ENCODE measurements at regions not wholly inside any gene's neighbourhood (a gene's known extent, or its start where the extent isn't known, plus 50 kb on each side); places are given as distances from the start of the nearest gene placed in this dataset.

GRCh38 chr18:71899707-71900472, 644.3 kb downstream of the CBLN2 start:
- TF ChIP-seq REST (IDR thresholded peaks at IDR 0.05; ENCODE audit: insufficient read depth in 1 of 2, low read depth in 2 of 2, low read length in 2 of 2), result no peak
- TF ChIP-seq POLR2AphosphoS5 (IDR thresholded peaks at IDR 0.05; ENCODE audit: low read depth, low read length), result no peak
- TF ChIP-seq SIN3A (IDR thresholded peaks at IDR 0.05; ENCODE audit: borderline replicate concordance, insufficient read depth, low read length), result no peak
- no peak for TF ChIP-seq FOXP2 (optimal IDR thresholded peaks at IDR 0.05; ENCODE audit: borderline replicate concordance, extremely low read depth, extremely low read length, insufficient read depth)

GRCh38 chr18:71899183-71899582, 645.0 kb downstream of the CBLN2 start:
- no peak for TF ChIP-seq POLR2AphosphoS5 (IDR thresholded peaks at IDR 0.05; ENCODE audit: low read depth, low read length)
- TF ChIP-seq FOXP2 (optimal IDR thresholded peaks at IDR 0.05; ENCODE audit: borderline replicate concordance, extremely low read depth, extremely low read length, insufficient read depth), result no peak
- no peak for TF ChIP-seq SIN3A (IDR thresholded peaks at IDR 0.05; ENCODE audit: borderline replicate concordance, insufficient read depth, low read length)
- TF ChIP-seq TAF1 (IDR thresholded peaks at IDR 0.05; ENCODE audit: borderline replicate concordance, insufficient read depth, low read length), result no peak
- no peak for TF ChIP-seq REST (IDR thresholded peaks at IDR 0.05; ENCODE audit: insufficient read depth in 1 of 2, low read depth in 2 of 2, low read length in 2 of 2)

- TF ChIP-seq TAF1 (IDR thresholded peaks at IDR 0.05; ENCODE audit: borderline replicate concordance, insufficient read depth, low read length) (no peak), POLR2AphosphoS5 (IDR thresholded peaks at IDR 0.05; ENCODE audit: low read depth, low read length) (no peak), REST (IDR thresholded peaks at IDR 0.05; ENCODE audit: insufficient read depth in 1 of 2, low read depth in 2 of 2, low read length in 2 of 2) (no peak), SIN3A (IDR thresholded peaks at IDR 0.05; ENCODE audit: borderline replicate concordance, insufficient read depth, low read length) (no peak), FOXP2 (optimal IDR thresholded peaks at IDR 0.05; ENCODE audit: borderline replicate concordance, extremely low read depth, extremely low read length, insufficient read depth) (no peak)
Measured at GRCh38 chr18:71887509-71887908, 656.6 kb downstream of the CBLN2 start.

- TF ChIP-seq SIN3A (IDR thresholded peaks at IDR 0.05; ENCODE audit: borderline replicate concordance, insufficient read depth, low read length), result no peak
- no peak for TF ChIP-seq REST (IDR thresholded peaks at IDR 0.05; ENCODE audit: insufficient read depth in 1 of 2, low read depth in 2 of 2, low read length in 2 of 2)
- no peak for TF ChIP-seq TAF1 (IDR thresholded peaks at IDR 0.05; ENCODE audit: borderline replicate concordance, insufficient read depth, low read length)
- no peak for TF ChIP-seq POLR2AphosphoS5 (IDR thresholded peaks at IDR 0.05; ENCODE audit: low read depth, low read length)
- TF ChIP-seq FOXP2 (optimal IDR thresholded peaks at IDR 0.05; ENCODE audit: borderline replicate concordance, extremely low read depth, extremely low read length, insufficient read depth), result no peak
Measured at GRCh38 chr18:71878226-71878625, 665.9 kb downstream of the CBLN2 start.

Data from PFSK-1 (cell line).